HT-29 (cell line): ENCODE measurements at regions not wholly inside any gene's neighbourhood (a gene's known extent, or its start where the extent isn't known, plus 50 kb on each side); places are given as distances from the start of the nearest gene placed in this dataset.
"Not testable (repeated sequence)": the region's sequence is repeated elsewhere in the genome, so short reads cannot be mapped to it uniquely, and the experiment has no call there.

Source experiments
- DNase-seq: peaks from one replicate; pipeline ENCODE4 v3.0.0-alpha.2; 2015; ENCODE audit warnings: low spot score

DNA sequence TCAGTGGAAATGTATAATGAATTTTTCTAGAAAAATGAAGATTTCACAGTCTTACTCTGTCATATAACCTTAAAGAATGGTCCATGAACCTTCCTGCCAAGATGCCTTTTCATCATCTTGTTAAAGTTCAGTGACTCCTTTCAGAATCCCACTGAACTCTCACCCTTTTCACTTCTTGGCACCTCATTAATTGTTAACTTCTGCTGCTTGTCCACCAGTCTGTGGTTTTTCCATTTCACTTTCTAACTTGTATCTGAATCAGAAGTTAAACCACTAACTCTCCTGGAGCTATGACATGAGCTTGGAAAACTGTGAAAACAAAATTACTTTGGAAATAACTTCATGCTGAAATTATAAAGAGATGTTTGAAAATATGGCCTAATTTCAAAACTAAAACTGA lies 281.2 kb upstream of the ALCAM start:
- DNase-seq, result no peak

DNA sequence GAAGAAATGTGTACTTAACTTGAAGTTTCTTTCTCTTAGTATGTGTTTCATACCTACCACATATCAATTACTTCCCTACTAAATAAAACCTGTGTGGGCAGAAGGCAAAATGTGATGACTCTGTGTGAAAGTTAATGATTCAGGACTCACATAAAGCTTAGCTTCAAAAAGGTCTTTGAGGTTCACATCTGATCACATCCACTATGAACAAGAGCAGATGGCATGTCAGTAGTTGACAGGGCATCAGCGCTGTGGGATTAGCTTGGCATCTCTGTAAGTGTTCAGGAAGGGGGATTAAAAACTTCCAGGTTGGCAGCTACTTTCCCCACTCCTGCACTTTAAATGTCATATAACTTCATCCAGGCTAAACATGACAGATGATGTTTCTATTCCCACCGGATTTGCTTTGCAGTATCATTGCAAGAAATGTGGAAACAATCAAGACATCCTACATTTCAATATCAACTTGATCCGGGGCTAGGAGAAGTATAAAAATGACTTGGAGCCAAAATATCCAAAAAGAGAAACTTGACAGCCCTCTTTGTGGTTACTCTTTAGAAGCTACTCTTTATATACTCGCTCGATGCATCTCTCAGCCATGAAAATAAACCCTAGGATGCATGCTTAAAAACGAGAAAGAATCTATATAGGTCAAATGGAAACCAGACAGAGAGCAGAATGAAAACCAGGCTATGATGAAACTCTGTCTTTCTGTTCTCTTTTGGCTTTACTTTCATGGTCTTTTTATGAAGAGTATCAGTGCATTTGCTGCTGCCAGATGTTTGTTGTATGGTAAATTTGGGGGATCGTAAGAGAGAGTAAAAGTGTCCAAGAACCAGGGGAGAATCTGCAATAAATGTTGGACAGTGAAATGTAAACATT lies 273.1 kb upstream of the ALCAM start:
- no peak for DNase-seq

DNA sequence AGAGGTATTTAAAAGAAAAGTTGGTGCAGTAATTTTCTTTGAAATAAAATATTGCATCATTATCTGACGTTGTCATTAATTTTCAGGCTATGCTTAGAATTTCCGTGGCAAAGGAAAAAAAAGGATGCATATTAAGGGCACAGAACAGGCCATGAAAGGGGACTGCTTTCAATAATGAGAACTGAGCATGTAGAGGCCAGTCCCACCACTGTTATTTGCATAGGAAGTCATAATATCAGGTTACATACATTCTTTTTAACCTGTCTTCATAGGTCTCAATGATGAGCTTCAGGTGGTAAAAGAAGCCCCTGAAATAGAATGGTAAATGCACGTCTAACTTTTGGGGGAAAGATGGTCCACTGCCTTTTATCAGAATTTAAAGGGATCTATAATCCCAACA lies 272.1 kb upstream of the ALCAM start:
- no peak for DNase-seq

DNA sequence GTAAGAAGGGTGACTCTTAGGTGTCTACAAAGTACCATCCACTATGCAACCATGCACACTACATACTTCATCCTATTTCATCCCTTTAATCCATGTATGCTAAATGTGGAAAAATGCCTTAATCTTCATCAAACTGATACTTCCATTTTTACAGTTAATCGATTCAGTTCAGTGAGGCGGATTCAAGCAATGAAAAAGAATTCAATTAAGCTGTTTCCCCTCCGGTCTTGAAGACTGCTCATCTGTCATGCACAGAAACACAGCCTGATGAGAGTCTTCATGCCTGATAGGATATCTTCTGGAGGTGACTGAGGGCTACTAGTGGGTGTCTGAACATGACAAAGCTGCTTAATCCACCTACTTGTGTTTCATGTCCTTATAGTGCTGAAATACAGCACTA lies 270.6 kb upstream of the ALCAM start:
- no peak for DNase-seq

DNA sequence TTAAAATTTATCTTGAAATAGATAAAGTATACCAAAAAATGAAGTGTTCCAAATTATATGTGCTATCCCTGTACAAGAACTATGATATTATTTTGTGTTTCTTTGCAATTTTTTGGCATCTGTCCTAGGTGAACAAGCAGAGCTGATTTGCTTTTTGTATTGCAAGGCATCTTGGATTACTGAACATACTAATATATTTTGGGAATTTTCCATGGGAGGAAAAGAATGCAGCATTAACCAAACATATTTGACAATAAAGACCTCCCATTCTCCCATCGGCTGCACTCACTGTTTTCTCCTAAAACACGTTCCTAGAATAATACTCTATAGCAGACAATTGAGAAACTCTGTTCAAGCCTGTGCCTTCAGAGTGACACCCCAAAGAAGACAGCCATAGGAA lies 265.1 kb upstream of the ALCAM start:
- no peak for DNase-seq

DNA sequence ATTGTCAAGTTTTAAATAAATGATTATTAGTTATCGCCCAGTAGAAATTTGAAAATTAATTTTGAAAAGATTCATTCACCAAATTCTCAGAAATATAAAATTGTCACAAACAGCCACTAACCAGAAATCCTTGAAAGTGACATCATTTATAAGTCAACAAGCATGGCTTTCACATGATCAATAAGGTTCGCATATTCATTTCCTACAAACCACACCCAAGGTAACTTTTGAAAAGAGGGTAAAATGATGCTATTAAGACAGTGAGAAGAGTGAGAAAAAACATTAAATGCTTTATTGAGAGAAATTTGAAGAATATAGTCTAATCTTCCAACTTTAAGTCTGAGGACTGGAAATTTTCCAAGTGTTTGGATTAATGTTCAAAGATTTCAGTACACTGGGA lies 263.6 kb upstream of the ALCAM start:
- DNase-seq, result no peak

DNA sequence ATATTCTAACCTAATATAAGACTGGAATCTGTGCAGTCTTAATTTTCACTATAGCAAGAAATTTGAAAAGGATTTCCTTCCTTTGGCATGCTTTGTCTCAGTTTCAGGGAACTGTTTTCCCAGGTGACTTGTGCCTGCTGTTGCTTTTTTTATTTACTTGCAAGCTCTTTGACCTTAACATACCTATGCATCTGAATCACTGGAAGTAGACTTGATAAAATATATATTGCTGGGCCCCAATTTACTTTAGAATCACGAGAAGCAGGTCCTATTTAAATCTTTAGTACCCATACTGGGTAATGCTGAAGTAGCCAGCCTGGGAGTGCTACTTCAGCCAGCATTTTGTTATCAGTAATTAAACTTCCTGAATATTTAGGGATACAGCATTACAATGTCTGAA lies 257.9 kb upstream of the ALCAM start:
- DNase-seq, result no peak

DNA sequence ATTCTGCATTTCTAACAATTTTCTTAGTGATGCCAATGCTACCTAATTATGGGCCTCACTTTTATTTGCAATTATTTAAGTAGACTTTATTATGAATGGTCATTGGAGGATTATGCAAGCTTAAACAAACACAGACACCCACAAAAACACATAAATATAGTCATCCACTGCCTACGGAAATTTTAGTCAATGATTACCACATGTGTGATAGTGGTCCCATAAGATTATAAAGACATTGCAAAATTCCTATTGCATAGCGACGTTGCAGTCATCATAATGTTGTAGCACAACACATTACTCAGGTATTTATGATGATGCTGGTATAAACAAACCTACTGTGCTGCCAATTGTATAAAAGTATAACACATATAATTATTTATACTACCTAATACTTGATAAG lies 247.8 kb upstream of the ALCAM start:
- DNase-seq, result peak; percentile 41

DNA sequence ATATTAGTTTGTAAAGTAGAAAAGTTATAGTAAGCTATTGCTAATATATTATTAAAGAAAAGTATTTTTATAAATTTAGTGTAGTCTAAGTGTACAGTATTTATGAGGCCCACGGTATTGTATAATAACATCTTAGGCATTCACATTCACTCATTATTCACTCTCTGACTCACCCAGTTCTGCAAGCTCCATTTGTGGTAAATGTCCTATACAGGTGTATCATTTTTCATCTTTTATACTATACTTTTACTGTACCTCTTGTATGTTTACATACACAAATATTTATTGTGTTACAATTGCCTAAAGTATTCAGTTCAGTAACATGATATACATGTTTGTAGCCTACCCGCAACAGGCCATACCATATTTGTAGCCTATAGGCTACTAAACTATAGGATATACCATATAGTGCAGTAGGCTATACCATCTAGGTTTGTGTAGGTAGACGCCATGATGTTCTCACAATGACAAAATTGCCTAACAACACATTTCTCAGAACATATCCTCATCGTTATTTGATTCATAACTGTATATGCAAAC lies 246.8 kb upstream of the ALCAM start:
- DNase-seq, result no peak

DNA sequence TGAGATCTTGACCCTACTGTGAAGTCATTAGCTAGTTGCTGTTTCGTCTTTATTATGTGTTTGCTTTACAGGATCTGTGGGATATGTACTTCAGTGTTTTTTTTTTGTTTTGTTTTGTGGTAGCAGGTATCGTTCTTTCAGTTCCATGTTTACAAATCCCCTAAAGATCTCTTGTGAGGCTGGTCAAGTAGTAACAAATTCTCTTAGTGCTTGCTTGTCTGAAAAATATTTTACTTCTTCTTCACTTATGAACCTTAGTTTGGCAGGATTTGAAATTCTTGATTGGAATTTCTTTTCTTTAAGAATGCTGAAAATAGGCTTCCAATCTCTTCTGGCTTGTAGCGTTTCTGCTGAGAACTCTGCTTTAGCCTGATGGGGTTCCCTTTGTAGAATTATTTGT lies 235.8 kb upstream of the ALCAM start:
- DNase-seq, result no peak

DNA sequence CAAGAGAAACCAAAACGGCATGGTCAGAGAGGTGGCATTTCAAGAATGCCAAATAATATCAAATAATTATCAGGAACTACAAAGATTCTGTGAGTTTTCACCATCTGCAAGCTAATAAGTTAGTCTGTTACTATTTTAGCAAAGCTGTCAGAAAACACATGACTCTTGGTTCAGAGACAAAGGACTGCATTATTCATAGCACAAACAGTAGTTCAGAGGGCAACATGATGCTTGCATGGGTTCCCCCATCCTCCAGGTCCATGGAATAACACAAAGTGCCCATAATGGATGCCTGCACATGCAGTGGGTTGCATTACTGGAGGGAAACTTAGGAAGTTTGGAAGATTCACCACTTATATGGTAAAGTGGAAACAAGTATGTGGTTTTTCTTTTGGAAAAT lies 228.8 kb upstream of the ALCAM start:
- DNase-seq, result no peak

DNA sequence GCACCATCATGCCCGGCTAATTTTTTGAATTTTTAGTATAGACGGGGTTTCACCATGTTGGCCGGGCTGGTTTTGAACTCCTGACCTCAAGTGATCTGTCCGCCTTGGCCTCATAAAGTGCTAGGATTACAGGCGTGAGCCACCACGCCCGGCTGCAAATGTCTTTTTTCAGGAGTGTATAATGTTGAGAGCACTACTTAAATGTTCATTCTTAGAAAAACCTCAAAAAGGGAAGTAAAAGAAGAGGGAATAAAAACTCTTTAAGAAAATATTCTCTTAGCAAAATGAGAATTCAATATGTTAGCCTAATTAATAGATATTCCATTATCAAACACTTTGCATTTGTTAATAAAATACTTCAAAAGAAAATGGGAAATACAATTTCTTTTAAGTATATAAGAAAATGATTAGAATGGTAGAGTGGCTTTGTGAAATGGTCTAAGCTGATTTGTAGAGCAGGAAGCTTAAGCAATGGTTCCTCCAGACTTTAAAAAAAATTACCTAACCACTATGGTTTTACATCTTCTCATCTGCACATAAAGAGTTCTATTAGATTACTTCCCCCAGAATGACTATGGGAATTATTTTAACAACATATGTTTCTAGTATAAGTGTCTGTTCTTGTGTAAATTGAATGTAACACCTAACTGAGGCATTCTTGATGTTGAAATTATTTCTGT lies 226.7 kb upstream of the ALCAM start:
- no peak for DNase-seq

DNA sequence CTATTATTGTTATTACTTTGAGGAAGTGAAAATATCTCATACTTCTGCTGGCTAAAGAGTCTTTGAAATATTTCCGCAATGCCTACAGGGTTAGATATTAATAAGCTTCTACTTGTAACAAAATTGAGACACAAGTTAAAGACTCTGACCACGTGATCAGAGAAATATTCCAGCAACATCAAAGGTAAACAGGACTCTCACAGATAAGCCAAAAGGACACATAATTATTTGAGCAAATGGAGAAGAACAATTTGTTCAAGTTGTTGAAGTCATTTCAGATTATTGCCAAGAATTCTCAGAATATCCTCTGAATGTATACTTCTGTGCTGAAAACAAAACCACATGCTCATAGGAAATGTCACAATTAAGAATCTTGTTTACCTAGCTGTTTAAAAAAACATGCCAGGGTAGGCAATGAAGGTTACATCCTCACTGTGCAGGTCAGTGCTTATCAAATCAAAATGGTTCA lies 225.8 kb upstream of the ALCAM start:
- DNase-seq, result no peak

DNA sequence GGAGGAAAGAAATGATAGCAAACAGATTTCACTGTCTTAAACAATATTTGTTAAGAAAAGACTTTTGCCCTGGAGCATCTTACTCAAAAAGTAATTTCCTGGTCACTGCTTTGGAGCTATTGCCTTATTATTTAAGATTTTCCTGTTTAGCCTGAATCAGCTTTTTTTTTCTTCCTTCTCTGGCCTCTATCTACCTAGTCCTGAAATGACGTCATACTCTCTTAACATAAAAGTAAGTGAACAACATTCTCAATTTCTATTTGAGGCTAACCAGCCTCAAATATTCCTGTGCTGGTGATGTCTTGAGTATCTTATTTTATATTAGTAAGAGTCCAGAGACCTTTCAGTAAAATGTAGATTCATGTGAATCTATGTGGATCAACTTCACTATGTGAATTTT lies 221.9 kb upstream of the ALCAM start:
- DNase-seq, result no peak

DNA sequence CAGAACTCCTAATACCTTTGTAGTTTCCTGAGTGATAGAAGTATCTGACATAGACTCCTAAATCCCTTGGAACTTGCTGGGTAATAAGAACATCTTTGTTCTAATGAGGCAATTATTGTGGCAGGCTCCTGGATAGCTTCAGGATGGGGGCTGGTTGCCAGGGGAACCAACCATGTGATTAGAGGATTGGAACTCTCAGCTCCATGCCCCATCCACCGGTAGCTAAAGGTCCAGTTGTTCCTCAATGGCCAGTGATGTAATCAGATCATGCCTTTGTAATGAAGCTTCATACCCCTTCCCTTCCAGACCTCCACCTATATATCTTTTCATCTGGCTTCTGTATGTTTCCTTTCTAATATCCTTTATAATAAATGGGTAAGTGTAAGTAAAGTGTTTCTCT lies 221.2 kb upstream of the ALCAM start:
- no peak for DNase-seq

DNA sequence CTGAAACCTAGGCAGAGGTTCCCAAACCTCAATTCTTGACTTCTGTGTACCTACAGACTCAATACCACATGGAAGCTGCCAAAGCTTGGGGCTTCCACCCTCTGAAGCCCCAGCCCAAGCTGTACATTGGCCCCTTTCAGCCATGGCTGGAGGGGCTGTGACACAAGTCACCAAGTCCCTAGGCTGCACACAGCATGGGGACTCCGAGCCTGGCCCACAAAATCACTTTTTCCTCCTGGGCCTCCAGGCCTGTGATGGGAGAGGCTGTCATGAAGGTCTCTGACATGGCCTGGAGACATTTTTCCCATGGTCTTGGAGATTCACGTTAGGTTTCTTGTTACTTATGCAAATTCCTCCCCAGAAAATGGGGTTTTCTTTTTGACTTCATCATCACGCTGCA lies 217.5 kb upstream of the ALCAM start:
- DNase-seq, result not testable (repeated sequence)

DNA sequence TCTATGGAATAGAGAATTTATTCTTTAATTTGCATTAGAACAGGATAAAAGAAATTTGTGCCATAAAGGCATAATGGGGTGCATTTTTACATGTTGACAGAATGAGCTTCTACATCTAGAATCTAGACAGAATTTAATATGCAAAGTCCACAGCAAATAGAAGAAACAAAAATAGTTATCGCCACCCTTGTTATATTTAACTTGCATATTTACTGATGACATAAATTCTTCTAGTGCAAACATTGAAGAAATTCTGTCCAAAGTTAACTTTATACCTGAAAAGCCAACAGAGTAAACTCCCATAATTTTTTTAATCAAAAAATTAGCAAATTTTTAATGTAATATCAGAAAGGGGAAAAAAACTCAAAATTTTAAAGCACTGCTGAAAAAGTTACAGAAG lies 213.7 kb upstream of the ALCAM start:
- no peak for DNase-seq

DNA sequence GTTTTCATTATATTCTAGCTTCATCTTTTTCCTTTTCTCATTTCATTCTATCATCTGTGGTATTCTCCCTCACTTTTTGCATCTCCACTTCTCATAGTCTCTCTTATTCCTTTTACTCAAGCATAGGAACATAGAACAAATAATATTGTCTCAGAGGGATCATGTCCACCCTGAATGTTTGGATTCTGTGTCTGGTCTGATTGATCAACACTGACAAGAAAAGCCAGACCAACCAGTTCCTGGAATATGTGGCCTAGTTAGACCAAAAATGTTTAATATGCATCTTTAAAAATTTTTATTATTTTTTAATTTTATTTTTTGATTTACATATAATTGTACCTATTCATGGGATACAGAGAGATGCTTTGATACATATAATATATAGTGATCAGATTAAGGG lies 212.0 kb upstream of the ALCAM start:
- DNase-seq, result no peak

DNA sequence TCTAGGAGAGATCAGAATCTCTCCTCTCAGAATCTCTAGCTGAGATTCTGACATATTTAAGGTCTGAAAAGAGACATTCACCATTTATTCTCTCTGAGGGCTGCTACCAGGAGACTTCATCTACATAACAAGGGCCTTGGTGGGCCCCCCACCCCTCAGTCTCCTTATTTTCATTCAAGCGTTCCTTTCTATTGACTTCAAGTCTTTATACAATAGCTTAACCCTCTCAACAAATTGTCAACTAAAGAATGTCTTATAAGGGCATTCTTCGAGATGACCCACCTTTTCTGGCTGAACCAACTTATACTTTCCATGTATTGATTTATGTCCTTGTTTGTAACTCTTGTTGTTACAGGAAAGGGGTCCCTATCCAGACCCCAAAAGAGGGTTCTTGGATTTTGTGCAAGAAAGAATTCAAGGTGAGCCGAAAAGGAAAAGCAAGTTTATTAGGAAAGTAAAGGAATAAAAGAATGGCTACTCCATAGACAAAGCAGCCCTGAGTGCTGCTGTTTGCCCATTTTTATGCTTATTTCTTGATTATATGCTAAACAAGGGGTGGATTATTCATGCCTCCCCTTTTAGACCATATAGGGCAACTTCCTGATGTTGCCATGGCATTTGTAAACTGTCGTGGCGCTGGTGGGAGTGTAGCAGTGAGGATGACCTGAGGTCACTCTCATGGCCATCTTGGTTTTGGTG lies 209.5 kb upstream of the ALCAM start:
- DNase-seq, result no peak

DNA sequence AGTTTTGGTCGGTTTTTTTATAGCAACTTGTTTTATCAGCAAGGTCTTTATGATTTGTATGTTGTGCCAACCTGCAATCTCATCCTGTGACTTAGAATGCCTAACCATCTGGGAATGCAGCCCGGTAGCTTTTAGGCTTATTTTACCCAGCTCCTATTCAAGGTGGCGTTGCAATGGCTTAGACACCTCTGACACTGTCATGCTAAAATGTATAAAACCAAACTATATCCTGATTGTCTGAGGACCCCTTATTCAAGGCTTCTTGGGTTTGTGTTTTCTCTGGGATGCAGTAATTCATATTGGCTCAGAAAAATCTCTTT lies 209.0 kb upstream of the ALCAM start:
- no peak for DNase-seq

DNA sequence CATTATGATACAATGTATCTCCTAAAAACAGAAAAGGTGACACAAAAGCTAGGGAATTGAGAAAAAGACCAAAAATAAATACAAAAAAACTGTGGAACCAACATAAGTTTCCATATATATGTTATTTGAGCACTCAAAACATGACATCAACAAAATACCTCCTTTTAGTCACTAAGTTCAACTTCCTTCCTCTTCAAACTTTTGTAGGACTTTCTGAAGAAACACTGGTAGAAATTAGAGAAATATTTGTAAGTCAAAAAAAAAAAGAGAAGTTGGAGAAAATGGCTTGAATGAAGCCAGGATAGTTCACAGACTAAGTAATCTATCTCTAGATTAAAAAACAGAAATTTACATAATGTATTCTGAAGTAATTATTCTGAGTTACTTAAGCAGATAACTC lies 208.4 kb upstream of the ALCAM start:
- no peak for DNase-seq

DNA sequence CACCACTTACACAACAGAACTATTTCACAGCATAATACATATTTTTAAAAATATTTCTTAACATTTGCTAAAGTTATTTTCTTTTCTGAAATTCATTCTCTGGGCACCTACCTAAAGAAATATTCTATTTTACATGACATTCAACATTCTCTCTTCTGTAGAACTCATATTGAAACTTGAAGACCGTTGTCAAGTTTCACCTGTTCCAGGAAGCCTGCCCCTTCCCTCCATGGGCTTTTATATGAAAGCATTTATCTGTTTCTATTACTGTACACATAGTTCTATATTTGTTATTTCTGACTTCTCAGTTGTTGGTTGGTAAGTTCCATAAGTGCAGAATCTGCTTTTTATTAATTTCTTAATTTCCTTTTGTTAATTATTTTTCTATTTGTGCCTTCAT lies 204.3 kb upstream of the ALCAM start:
- no peak for DNase-seq

DNA sequence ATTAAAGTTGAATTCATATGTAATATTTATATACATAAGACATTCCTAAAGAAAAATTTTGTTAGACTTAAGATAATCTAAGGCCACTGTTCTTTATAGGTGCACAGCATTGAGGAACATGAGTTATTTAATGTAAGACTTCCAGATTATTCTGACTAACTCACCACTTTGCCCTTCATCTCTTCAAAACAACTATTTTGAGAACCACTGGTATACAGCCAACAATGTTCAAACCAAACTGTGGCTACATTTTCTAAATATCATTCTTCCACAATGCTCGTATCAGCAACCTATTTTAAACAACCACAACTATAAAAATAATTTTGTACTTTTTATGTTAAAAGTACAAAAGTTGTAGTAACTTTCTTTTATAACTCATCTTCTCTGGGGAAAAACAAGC lies 199.8 kb upstream of the ALCAM start:
- no peak for DNase-seq
